Ascending aorta (tissue), 2 donors: ENCODE measurements at regions not wholly inside any gene's neighbourhood (a gene's known extent, or its start where the extent isn't known, plus 50 kb on each side); places are given as distances from the start of the nearest gene placed in this dataset.

Source experiments
- DNase-seq, 2 donors: peaks; one replicate each; pipeline ENCODE4 v3.0.0-alpha.2; 2019; ENCODE audit warnings: low spot score in 2 of 2
- H3K27ac ChIP-seq, 2 donors: fragments of 200-600 bp; sonication (generic); one replicate each; pipeline ENCODE4 v1.5.1; 2016 to 2017; ENCODE audit warnings: mild to moderate bottlenecking in 1 of 2
- H3K27me3 ChIP-seq: fragments of 200-600 bp; sonication (generic); one replicate; pipeline ENCODE4 v1.5.1; 2017
- H3K36me3 ChIP-seq, 2 donors: fragments of 200-600 bp; sonication (generic); one replicate each; pipeline ENCODE4 v1.5.1; 2016
- H3K4me1 ChIP-seq, 2 donors: fragments of 200-600 bp; sonication (generic); one replicate each; pipeline ENCODE4 v1.5.1; 2016 to 2017; ENCODE audit warnings: mild to moderate bottlenecking in 1 of 2
- H3K4me3 ChIP-seq, 2 donors: fragments of 200-600 bp; sonication (generic); one replicate each; pipeline ENCODE4 v1.5.1; 2016 to 2017; ENCODE audit warnings: mild to moderate bottlenecking in 1 of 2
- H3K9me3 ChIP-seq, 2 donors: fragments of 200-600 bp; sonication (generic); one replicate each; pipeline ENCODE4 v1.5.1; 2016
- intact Hi-C: fragments of 100-400 bp; cut with DNase I; formaldehyde crosslinking; loops from one replicate; pipeline ENCODE4 v1.15.1; 2023
- TF ChIP-seq, protein P1 (sequence below), 3 experiments: fragments of 200-600 bp in 2 of 3; fragments of 450-650 bp in 1 of 3; sonication (generic) in 2 of 3; IDR thresholded peaks; one replicate each; pipeline ENCODE4 v1.5.1; 2016 to 2019; ENCODE audit warnings: antibody characterized with exemption in 3 of 3, mild to moderate bottlenecking in 1 of 3, moderate library complexity in 1 of 3

DNA sequence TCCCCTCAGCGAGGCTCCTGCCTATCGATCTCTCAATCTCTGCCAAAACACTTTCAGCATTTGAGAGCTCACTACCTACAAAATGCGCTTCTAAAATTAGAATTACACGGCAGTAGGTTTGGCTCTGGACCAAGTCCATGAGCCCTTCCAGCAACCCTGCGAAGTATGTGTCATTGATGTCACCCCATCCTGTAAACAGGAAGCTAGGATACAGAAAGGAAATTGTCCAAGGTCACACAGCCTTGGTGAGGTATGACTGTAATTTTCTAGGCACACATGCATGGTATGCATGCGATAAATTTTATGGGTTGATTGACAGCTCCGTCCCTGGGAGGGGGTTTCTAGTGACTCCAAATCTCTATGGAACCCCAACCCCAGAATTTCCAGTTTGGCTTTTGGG is 330.3 kb upstream of the CDH5 start:
- DNase-seq: no peak
- intact Hi-C loops: no loop called here
- Histone ChIP-seq H3K27ac (no peak overlapping the region), H3K36me3 (no peaks in the 10 kb centered on the region), H3K4me3 (no peak overlapping the region), H3K4me1 (peaks cover 0 to 8% of the 10 kb centered on the region in 2 donors), H3K27me3 (no peaks in the 10 kb centered on the region), H3K9me3 (no peaks in the 10 kb centered on the region)
- TF ChIP-seq, protein P1, sequence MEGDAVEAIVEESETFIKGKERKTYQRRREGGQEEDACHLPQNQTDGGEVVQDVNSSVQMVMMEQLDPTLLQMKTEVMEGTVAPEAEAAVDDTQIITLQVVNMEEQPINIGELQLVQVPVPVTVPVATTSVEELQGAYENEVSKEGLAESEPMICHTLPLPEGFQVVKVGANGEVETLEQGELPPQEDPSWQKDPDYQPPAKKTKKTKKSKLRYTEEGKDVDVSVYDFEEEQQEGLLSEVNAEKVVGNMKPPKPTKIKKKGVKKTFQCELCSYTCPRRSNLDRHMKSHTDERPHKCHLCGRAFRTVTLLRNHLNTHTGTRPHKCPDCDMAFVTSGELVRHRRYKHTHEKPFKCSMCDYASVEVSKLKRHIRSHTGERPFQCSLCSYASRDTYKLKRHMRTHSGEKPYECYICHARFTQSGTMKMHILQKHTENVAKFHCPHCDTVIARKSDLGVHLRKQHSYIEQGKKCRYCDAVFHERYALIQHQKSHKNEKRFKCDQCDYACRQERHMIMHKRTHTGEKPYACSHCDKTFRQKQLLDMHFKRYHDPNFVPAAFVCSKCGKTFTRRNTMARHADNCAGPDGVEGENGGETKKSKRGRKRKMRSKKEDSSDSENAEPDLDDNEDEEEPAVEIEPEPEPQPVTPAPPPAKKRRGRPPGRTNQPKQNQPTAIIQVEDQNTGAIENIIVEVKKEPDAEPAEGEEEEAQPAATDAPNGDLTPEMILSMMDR (IDR thresholded peaks at IDR 0.05): no peak

DNA sequence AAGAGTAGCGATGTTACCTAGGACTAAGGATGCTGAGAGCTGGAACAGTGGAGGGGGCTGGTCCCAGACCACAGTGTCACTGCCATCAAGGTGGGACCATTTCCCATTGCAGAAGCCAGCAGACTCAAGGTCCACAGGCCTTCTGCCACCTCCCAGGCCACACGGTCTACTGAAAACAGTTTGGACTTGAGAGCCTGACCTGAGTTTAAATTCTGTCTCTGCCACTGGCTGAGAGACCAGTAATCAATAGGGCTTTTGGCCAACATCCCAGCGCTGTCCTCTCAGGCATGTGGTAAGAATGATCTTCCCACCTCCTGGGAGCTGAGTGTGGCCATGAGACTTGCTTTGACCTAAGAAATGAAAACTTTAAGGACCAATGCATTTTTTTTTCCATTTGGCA is 331.4 kb upstream of the CDH5 start:
- no peak for DNase-seq
- H3K27ac ChIP-seq: no peak overlapping the region
- intact Hi-C loops: no loop called here
- H3K9me3 ChIP-seq: no peaks in the 10 kb centered on the region
- no peak overlapping the region for H3K4me3 ChIP-seq
- H3K27me3 ChIP-seq: no peaks in the 10 kb centered on the region
- H3K4me1 ChIP-seq: peaks cover 0 to 8% of the 10 kb centered on the region in 2 donors
- TF ChIP-seq, protein P1 (IDR thresholded peaks at IDR 0.05): no peak
- no peaks in the 10 kb centered on the region for H3K36me3 ChIP-seq

DNA sequence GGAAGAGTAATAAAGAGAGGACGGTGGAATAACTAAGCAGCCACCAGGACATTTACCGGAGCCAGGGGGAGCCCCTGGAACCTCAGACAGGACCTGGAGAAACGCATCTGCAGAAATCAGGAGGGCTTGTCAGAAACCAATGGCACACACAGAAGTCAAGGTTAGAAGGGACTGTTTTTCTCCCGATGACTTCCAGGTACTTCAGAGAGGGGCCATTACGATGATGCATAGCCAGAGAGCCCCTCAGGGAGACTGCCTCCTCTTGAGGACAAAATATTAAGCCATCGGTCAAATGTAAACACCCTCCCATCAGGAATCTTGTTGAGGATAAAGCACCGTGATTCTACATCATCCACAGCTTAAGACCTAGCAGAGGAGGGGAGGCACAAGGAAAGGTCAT is 333.6 kb upstream of the CDH5 start:
- H3K9me3 ChIP-seq: no peaks in the 10 kb centered on the region
- DNase-seq: no peak
- H3K36me3 ChIP-seq: no peaks in the 10 kb centered on the region
- intact Hi-C loops: no loop called here
- H3K4me1 ChIP-seq: peaks cover 0 to 8% of the 10 kb centered on the region in 2 donors
- no peak overlapping the region for H3K4me3 ChIP-seq
- H3K27me3 ChIP-seq: no peaks in the 10 kb centered on the region
- TF ChIP-seq, protein P1 (IDR thresholded peaks at IDR 0.05): no peak
- H3K27ac ChIP-seq: no peak overlapping the region

DNA sequence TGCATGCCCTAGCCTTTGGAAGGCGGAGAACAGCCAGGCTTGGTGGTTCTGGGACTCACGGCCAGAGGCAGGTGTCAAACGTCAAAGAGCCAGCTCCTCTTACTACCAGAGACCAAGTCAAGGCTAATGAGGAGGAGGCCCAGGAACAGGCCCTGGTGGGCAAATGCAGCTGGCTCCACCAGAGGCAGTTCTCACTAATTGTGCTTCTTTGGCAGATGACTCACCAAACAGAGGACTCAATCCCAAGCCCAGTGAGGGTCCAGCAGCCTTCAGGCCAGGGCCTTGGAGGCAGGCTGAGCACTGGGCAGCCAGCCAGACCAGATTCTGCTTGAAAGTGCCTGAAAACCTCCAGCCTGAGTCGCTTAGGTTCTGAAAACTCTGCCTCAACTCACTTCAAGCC is 336.5 kb upstream of the CDH5 start:
- Histone ChIP-seq H3K27me3 (no peaks in the 10 kb centered on the region), H3K4me3 (no peak overlapping the region), H3K36me3 (no peaks in the 10 kb centered on the region), H3K9me3 (no peaks in the 10 kb centered on the region), H3K4me1 (no peaks in the 10 kb centered on the region), H3K27ac (no peak overlapping the region)
- TF ChIP-seq, protein P1 (IDR thresholded peaks at IDR 0.05): no peak
- intact Hi-C loops: no loop called here
- no peak for DNase-seq

DNA sequence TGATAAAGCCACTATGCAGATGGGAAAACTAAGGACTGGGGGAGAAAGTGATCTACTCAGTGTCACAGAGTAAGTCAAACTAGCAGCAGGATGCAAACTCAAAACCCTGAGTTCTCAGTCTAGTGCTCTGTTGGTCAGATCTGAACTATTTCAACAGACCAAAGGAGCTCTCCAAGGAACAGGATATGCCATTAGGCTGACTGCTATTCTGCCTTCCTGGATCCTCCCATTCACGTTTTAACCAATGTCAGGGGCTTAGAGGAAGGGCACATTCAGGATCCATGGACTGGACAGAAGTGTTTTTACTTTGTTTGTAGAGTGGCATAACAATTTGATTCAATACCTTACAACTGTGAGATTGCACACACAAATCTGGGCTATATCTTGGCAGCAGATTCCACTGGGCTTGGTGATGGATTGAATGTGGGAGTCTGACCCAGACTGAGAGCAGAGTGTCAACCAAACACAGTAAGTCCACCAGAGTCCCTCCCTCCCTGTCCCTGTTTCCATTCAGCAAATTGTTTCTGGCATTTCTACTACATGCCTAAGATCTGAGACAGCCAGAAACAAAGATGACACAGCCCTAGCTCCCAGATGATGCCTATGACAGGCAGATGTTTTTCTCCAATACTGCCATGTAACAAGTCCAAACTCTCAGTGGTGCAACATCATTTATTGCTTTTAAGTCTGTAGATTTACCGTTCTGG is 337.8 kb upstream of the CDH5 start:
- Histone ChIP-seq H3K27me3 (no peaks in the 10 kb centered on the region), H3K4me1 (no peaks in the 10 kb centered on the region), H3K36me3 (no peaks in the 10 kb centered on the region), H3K9me3 (no peaks in the 10 kb centered on the region), H3K27ac (peak overlapping the region in 1 of 2 donors; percentile 0), H3K4me3 (no peak overlapping the region)
- TF ChIP-seq, protein P1 (IDR thresholded peaks at IDR 0.05): no peak
- DNase-seq: no peak
- intact Hi-C loops: no loop called here
